IPS-20b (cell line): ENCODE measurements at regions not wholly inside any gene's neighbourhood (a gene's known extent, or its start where the extent isn't known, plus 50 kb on each side); places are given as distances from the start of the nearest gene placed in this dataset.

Source experiments
- H3K27ac ChIP-seq: one replicate; pipeline ENCODE4 v1.5.1; 2013; ENCODE audit warnings: low read length
- H3K27me3 ChIP-seq: 2 replicates; pipeline ENCODE4 v1.6.1; 2013; ENCODE audit warnings: mild to moderate bottlenecking, low read length, inconsistent platforms; ENCODE audit not compliant: insufficient read depth
- H3K36me3 ChIP-seq: 2 replicates; pipeline ENCODE4 v1.6.1; 2013; ENCODE audit warnings: low read depth, mild to moderate bottlenecking, inconsistent platforms, low read length, moderate library complexity; ENCODE audit not compliant: insufficient read depth
- H3K4me1 ChIP-seq: 2 replicates; pipeline ENCODE4 v1.6.1; 2013; ENCODE audit warnings: mild to moderate bottlenecking, control low read depth, inconsistent platforms, low read length, moderate library complexity; ENCODE audit not compliant: insufficient read depth
- H3K4me3 ChIP-seq: 2 replicates; pipeline ENCODE4 v1.5.1; 2013; ENCODE audit warnings: mild to moderate bottlenecking, low read length, inconsistent platforms
- H3K9ac ChIP-seq: 2 replicates; pipeline ENCODE4 v1.6.1; 2013; ENCODE audit warnings: low read depth, mild to moderate bottlenecking, inconsistent platforms, low read length, moderate library complexity
- H3K9me3 ChIP-seq: 2 replicates; pipeline ENCODE4 v1.6.1; 2013; ENCODE audit warnings: mild to moderate bottlenecking, low read depth, low read length, inconsistent platforms; ENCODE audit not compliant: insufficient read depth

DNA sequence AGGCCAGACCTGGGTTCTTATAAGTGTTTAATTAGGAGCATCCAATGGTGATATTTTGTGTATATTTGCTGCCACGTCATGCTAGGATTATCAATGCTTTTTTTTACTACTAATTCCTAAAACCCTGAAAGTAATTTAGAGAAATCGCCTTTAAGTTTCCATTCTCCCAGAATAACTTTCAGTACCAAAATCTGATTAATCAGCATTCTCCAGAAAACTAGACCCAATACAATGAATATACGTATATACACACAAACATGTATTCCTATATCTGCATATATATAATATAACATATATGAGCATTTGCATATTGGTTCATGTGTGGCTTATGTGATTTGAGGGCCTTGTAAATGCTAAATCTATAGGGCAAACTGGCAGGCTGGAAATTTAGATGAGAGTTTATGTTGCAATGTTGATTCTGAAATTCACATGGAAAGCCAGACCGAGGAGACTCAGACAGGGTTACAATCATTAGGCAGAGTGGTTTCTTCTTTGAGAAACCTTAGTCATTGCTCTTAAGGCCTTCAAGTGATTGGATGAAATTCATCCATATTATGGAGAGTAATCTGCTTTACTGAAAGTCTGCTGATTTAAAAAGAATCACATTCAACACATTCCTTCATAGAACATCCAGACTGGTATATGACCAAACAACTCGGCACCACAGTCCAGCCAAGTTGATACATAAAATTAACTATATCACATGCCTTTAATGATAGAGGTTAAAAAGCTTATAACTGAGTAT is 65.9 kb upstream of the RGPD4 start:
- no peaks in the 10 kb centered on the region for H3K9me3 ChIP-seq
- H3K27ac ChIP-seq = no peak overlapping the region

DNA sequence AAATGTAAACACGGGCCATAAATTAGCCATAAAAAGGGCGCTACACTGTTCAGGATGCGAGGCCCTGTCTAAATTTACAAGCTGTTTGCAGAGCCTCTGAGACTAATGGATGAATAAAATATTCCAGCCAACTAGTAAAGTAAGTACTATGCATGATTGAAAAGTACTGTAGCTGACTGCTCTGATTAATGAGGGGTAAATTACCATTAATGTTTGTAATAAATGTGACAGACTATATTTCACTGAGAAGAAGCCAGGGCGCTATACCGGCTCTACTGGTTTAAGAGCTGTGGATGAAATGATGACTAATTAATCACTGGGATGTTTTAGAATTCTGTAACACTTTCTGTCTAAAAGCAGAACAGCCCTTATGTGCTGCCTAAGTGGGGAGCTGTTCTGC is 54.3 kb upstream of the RGPD4 start:
- Histone ChIP-seq H3K27ac (no peak overlapping the region), H3K4me3 (no peak overlapping the region), H3K27me3 (no peaks in the 10 kb centered on the region), H3K4me1 (no peaks in the 10 kb centered on the region), H3K9ac (no peak overlapping the region), H3K9me3 (no peaks in the 10 kb centered on the region), H3K36me3 (no peaks in the 10 kb centered on the region)

More for the DNA sequence above, 65.9 kb upstream of the RGPD4 start:
- Histone ChIP-seq H3K4me1 (no peaks in the 10 kb centered on the region), H3K4me3 (no peak overlapping the region), H3K36me3 (no peaks in the 10 kb centered on the region), H3K27me3 (no peaks in the 10 kb centered on the region), H3K9ac (no peak overlapping the region)

DNA sequence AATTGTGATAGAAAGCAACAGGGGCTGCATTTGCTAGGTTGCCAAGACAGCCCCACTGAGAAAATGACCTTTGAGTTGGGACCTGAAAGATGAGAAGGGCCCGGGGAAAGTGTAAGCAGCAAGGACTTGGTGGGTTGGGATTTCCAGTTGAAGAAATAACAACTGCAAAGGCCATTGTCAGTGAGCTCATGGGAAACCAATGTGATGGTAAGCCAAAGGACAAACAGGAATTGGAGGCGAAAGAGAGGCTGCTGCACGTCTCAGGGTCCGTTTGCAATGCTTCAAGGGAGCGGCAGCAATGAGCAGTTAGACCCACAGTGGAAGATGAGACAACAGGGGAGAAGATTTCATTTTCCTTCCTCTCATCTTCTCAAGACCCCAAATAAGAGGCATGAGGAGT is 51.5 kb upstream of the RGPD4 start:
- H3K36me3 ChIP-seq = no peaks in the 10 kb centered on the region
- no peak overlapping the region for H3K9ac ChIP-seq
- no peaks in the 10 kb centered on the region for H3K9me3 ChIP-seq
- H3K4me1 ChIP-seq = no peaks in the 10 kb centered on the region
- H3K27ac ChIP-seq = no peak overlapping the region
- no peak overlapping the region for H3K4me3 ChIP-seq
- no peaks in the 10 kb centered on the region for H3K27me3 ChIP-seq

DNA sequence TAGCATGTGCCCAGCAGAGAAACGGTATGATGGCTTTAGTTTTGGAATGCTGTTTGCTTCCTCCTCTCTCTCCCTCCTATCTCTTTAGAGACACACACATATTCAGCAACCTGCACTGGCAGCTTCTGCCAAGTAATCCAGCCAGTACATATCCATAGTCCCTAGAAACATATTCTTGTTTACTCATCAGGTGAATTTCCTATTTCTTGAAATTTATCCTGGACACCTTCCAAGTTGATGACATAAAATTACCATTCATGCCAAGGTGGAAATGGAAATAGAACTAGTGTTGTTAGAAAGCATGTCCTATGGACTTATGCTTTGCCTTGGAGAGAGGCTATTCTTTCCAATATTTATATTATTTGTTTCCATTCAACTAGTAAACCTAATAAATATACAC is 50.9 kb upstream of the RGPD4 start:
- no peak overlapping the region for H3K27ac ChIP-seq

DNA sequence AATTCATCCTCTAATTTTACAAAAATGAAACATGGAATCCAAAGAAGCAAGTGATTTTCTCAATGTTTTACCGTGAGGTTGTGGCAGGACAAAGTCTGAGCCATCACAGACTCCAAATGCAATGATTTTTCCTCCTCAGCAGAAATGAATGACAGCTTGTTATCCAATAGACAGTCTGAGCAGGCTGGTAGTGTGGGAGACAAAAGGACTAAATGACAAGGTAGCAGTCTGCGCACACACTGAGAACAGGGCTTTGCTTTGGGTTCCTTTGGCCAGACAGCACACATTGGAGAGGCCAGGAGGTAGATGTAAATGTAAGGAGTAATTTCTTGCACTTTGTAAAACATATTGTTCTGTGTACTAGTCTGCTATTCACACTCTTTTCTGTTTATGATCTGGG is 50.3 kb upstream of the RGPD4 start:
- Histone ChIP-seq H3K9me3 (no peaks in the 10 kb centered on the region), H3K4me3 (no peak overlapping the region), H3K4me1 (no peaks in the 10 kb centered on the region), H3K27ac (no peak overlapping the region), H3K9ac (no peak overlapping the region), H3K36me3 (no peaks in the 10 kb centered on the region), H3K27me3 (no peaks in the 10 kb centered on the region)

More for the DNA sequence above, 50.9 kb upstream of the RGPD4 start:
- H3K4me1 ChIP-seq = no peaks in the 10 kb centered on the region
- H3K4me3 ChIP-seq = no peak overlapping the region
- no peak overlapping the region for H3K9ac ChIP-seq
- no peaks in the 10 kb centered on the region for H3K9me3 ChIP-seq
- no peaks in the 10 kb centered on the region for H3K36me3 ChIP-seq
- no peaks in the 10 kb centered on the region for H3K27me3 ChIP-seq
